OCI-LY1 (cell line): ENCODE measurements at regions not wholly inside any gene's neighbourhood (a gene's known extent, or its start where the extent isn't known, plus 50 kb on each side); places are given as distances from the start of the nearest gene placed in this dataset.

Source experiments
- H2AFZ ChIP-seq: fragments of 200-600 bp; sonication (generic), shearing (Covaris generic); 2 replicates; pipeline ENCODE4 v1.6.0; 2014; ENCODE audit warnings: antibody characterized with exemption, mild to moderate bottlenecking, low read length
- H3F3A ChIP-seq: fragments of 200-600 bp; sonication (generic), shearing (Covaris generic); 2 replicates; pipeline ENCODE4 v1.6.0; 2014; ENCODE audit warnings: mild to moderate bottlenecking, antibody characterized with exemption, low read length, moderate library complexity; ENCODE audit not compliant: insufficient read depth
- H3K27ac ChIP-seq: fragments of 200-600 bp; sonication (generic); 2 replicates; pipeline ENCODE4 v1.5.1; 2014; ENCODE audit warnings: low read length, mixed run types, mild to moderate bottlenecking, low read depth; ENCODE audit not compliant: poor library complexity, severe bottlenecking
- H3K27me3 ChIP-seq: fragments of 200-600 bp; sonication (generic); 2 replicates; pipeline ENCODE4 v1.6.0; 2014; ENCODE audit warnings: antibody characterized with exemption, mild to moderate bottlenecking, low read length, moderate library complexity; ENCODE audit not compliant: insufficient read depth
- H3K36me3 ChIP-seq: fragments of 200-600 bp; sonication (generic); 2 replicates; pipeline ENCODE4 v1.6.1; 2014; ENCODE audit warnings: mild to moderate bottlenecking, antibody characterized with exemption, low read length, moderate library complexity, mixed read lengths; ENCODE audit not compliant: insufficient read depth
- H3K4me1 ChIP-seq: fragments of 200-600 bp; sonication (generic); 2 replicates; pipeline ENCODE4 v1.5.1; 2014; ENCODE audit warnings: mild to moderate bottlenecking, low read length, moderate library complexity; ENCODE audit not compliant: insufficient read depth, severe bottlenecking
- H3K4me2 ChIP-seq: fragments of 200-600 bp; sonication (generic), shearing (Covaris generic); 2 replicates; pipeline ENCODE4 v1.6.1; 2014; ENCODE audit warnings: low read length
- H3K4me3 ChIP-seq: fragments of 200-600 bp; sonication (generic); 2 replicates; pipeline ENCODE4 v1.5.1; 2014; ENCODE audit warnings: low read length, low read depth, mild to moderate bottlenecking, mixed read lengths; ENCODE audit not compliant: poor library complexity, severe bottlenecking
- H3K79me2 ChIP-seq: fragments of 200-600 bp; shearing (Covaris generic); 2 replicates; pipeline ENCODE4 v1.6.1; 2016; ENCODE audit warnings: mixed run types, low read length, mixed read lengths; ENCODE audit not compliant: insufficient read depth
- H3K9ac ChIP-seq: fragments of 200-600 bp; sonication (generic), shearing (Covaris generic); 2 replicates; pipeline ENCODE4 v1.6.1; 2014; ENCODE audit warnings: mild to moderate bottlenecking, low read length, mixed read lengths
- H3K9me2 ChIP-seq: fragments of 200-600 bp; sonication (generic), shearing (Covaris generic); 2 replicates; pipeline ENCODE4 v1.6.1; 2014; ENCODE audit warnings: low read depth, mild to moderate bottlenecking, low read length, mixed read lengths
- H3K9me3 ChIP-seq: fragments of 200-600 bp; shearing (Covaris generic); 2 replicates; pipeline ENCODE4 v1.6.1; 2014; ENCODE audit warnings: low read length, mixed read lengths
- H4K20me1 ChIP-seq: fragments of 200-600 bp; sonication (generic), shearing (Covaris generic); 2 replicates; pipeline ENCODE4 v1.6.0; 2016; ENCODE audit warnings: mild to moderate bottlenecking, low read length; ENCODE audit not compliant: insufficient read depth
- EZH2 ChIP-seq: fragments of 200-600 bp; sonication (generic), shearing (Covaris generic); IDR thresholded peaks from 2 replicates; pipeline ENCODE4 v1.8.0; 2017; ENCODE audit warnings: borderline replicate concordance, mixed run types, mild to moderate bottlenecking, antibody characterized with exemption, low read length, moderate library complexity, mixed read lengths
- TF ChIP-seq, protein P1 (sequence below): fragments of 200-600 bp; sonication (generic), shearing (Covaris generic); IDR thresholded peaks from 2 replicates; pipeline ENCODE4 v1.5.1; 2017; ENCODE audit warnings: mild to moderate bottlenecking, antibody characterized with exemption, low read length, moderate library complexity, mixed read lengths

DNA sequence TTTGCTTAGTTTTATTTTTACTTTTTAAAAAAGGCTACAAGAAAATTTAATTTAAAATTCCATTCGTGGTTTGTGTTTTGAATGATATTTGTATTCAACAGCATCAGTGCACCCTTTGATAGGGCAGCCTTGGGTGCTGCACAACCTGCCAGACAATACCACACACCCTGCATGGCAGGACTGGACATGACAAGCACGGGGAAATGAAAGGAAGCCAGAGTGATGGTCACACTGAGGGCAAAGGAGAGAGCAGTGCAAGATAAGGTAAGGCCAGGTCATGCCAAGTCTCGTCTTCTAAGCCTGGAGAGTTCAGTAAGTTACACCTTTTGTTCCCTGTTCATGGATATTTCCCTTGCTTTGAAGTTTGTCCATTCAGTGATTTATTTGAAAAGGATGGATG, 103.0 kb downstream of the ALDH8A1 start:
- Histone ChIP-seq H3K36me3 (no peaks in the 10 kb centered on the region), H3K4me1 (no peaks in the 10 kb centered on the region), H3K4me3 (no peak overlapping the region), H3K4me2 (no peak overlapping the region), H3K9me2 (no peaks in the 10 kb centered on the region), H2AFZ (no peak overlapping the region), H3F3A (no peaks in the 10 kb centered on the region), H3K79me2 (no peaks in the 10 kb centered on the region), H3K9me3 (no peaks in the 10 kb centered on the region), H3K9ac (no peak overlapping the region), H4K20me1 (no peaks in the 10 kb centered on the region), H3K27ac (no peak overlapping the region), H3K27me3 (no peaks in the 10 kb centered on the region)
- TF ChIP-seq, protein P1, sequence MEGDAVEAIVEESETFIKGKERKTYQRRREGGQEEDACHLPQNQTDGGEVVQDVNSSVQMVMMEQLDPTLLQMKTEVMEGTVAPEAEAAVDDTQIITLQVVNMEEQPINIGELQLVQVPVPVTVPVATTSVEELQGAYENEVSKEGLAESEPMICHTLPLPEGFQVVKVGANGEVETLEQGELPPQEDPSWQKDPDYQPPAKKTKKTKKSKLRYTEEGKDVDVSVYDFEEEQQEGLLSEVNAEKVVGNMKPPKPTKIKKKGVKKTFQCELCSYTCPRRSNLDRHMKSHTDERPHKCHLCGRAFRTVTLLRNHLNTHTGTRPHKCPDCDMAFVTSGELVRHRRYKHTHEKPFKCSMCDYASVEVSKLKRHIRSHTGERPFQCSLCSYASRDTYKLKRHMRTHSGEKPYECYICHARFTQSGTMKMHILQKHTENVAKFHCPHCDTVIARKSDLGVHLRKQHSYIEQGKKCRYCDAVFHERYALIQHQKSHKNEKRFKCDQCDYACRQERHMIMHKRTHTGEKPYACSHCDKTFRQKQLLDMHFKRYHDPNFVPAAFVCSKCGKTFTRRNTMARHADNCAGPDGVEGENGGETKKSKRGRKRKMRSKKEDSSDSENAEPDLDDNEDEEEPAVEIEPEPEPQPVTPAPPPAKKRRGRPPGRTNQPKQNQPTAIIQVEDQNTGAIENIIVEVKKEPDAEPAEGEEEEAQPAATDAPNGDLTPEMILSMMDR = no peak
- TF ChIP-seq EZH2 = no peak

DNA sequence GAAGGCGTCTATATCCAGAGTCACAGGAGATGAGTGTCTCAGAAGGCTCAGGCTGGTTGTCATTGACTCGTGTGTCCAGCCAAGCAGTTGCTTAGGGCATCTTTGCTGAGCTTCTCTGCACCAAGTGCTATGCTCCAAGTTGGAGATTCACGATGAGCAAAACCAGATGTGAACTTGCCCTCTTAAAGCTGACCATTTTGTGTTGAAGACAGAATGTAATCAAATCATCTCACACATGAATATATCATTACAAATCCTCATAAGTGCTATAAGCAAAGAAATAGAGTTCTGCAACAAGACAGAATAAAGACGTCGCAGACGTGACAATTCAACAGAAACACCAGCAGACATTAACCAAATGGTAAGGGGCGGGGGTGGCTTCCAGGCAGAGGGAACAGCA, 103.9 kb downstream of the ALDH8A1 start:
- no peak overlapping the region for H3K9ac ChIP-seq
- no peak overlapping the region for H3K27ac ChIP-seq
- H4K20me1 ChIP-seq = no peaks in the 10 kb centered on the region
- TF ChIP-seq, protein P1 = no peak
- no peak for TF ChIP-seq EZH2
- H3K9me2 ChIP-seq = no peaks in the 10 kb centered on the region
- no peaks in the 10 kb centered on the region for H3F3A ChIP-seq
- H3K4me3 ChIP-seq = no peak overlapping the region
- no peak overlapping the region for H2AFZ ChIP-seq
- H3K79me2 ChIP-seq = no peaks in the 10 kb centered on the region
- H3K36me3 ChIP-seq = no peaks in the 10 kb centered on the region
- H3K4me2 ChIP-seq = no peak overlapping the region
- no peaks in the 10 kb centered on the region for H3K9me3 ChIP-seq
- no peaks in the 10 kb centered on the region for H3K4me1 ChIP-seq
- H3K27me3 ChIP-seq = no peaks in the 10 kb centered on the region

DNA sequence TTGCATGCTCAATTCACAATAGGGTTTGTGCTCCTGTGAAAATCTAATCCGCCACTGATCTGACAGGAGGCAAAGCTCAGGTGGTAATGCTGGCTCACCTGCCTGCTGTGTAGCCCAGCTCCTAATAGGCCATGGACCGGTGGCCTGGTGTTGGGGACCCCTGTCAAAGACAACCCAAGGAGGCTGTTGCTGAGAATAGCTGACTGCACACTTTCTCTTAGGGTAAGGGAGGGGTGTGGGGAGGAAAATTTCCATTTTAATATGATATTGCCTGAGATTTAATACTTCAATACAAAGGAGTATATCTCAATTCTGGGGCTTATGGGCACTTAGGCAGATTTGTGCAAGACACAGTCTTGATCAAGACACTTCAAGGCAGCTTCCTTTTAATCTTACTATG, 105.8 kb downstream of the ALDH8A1 start:
- H2AFZ ChIP-seq = no peak overlapping the region
- no peaks in the 10 kb centered on the region for H3F3A ChIP-seq
- H4K20me1 ChIP-seq = no peaks in the 10 kb centered on the region
- no peak for TF ChIP-seq EZH2
- TF ChIP-seq, protein P1 = no peak
- no peaks in the 10 kb centered on the region for H3K27me3 ChIP-seq
- H3K9me3 ChIP-seq = no peaks in the 10 kb centered on the region
- no peaks in the 10 kb centered on the region for H3K4me1 ChIP-seq
- H3K79me2 ChIP-seq = no peaks in the 10 kb centered on the region
- no peaks in the 10 kb centered on the region for H3K36me3 ChIP-seq
- H3K4me2 ChIP-seq = no peak overlapping the region
- H3K27ac ChIP-seq = no peak overlapping the region
- H3K9me2 ChIP-seq = no peaks in the 10 kb centered on the region
- no peak overlapping the region for H3K4me3 ChIP-seq
- H3K9ac ChIP-seq = no peak overlapping the region
